HepG2 (cell line): ENCODE measurements at regions not wholly inside any gene's neighbourhood (a gene's known extent, or its start where the extent isn't known, plus 50 kb on each side); places are given as distances from the start of the nearest gene placed in this dataset.
"Not testable (repeated sequence)": the region's sequence is repeated elsewhere in the genome, so short reads cannot be mapped to it uniquely, and the experiment has no call there.

ENCODE experiments used
- ATAC-seq: fragments of 200-7000 bp; cut with Tn5 transposase; 3 replicates; pipeline ENCODE4 v1.9.1; 2020; ENCODE audit warnings: mild to moderate bottlenecking, moderate library complexity
- BruUV-seq: library from RNA; stranded (reverse); fragments of 400-500 nt; replicated peaks from 2 replicates; lab custom pipeline; 2021; lab: Mats Ljungman, UMichigan
- CTCF ChIA-PET: fragments of 300-600 bp; formaldehyde crosslinking; extraction: SDS; loops from one replicate; lab custom pipeline; 2021; ENCODE audit warnings: low total read pairs, inconsistent platforms, low intra/inter-chr PET ratio; lab: Yijun Ruan, JAX
- POLR2A ChIA-PET: fragments of 350-600 bp; sonication (Branson Sonifier 250); formaldehyde crosslinking; loops from one replicate; lab custom pipeline; 2020; ENCODE audit warnings: antibody characterized with exemption, inconsistent platforms; lab: Yijun Ruan, JAX
- DNase-seq: peaks from one replicate; pipeline ENCODE4 v3.0.0-alpha.2; 2015; ENCODE audit warnings: low spot score
- FAIRE-seq: peaks from 3 replicates; lab custom pipeline; 2011; peaks lifted over from hg19 to GRCh38; lab: Jason Lieb, UNC
- H2AFZ ChIP-seq: one replicate; pipeline ENCODE4 v1.6.1; 2011; ENCODE audit warnings: low read length, inconsistent platforms
- H3K27ac ChIP-seq: fragments of 300-600 bp; 3 replicates; pipeline ENCODE4 v1.8.0; 2011; ENCODE audit warnings: mixed run types, mild to moderate bottlenecking, mixed read lengths, low read length, inconsistent platforms; ENCODE audit not compliant: insufficient read depth; ENCODE audit errors: extremely low read length
- H3K27me3 ChIP-seq, 2 experiments: fragments of 200-600 bp in 1 of 2; 2 replicates in 1 of 2; 3 replicates in 1 of 2; pipeline versions ENCODE4 v1.6.0 to v1.8.0; 2011; ENCODE audit warnings: low read length in 2 of 2, mild to moderate bottlenecking in 2 of 2, moderate library complexity in 2 of 2, inconsistent platforms in 1 of 2; ENCODE audit not compliant: insufficient read depth in 2 of 2, control insufficient read depth in 1 of 2
- H3K36me3 ChIP-seq, 2 experiments: fragments of 200-600 bp in 1 of 2; replicated peaks in 1 of 2; 2 replicates in 1 of 2; 3 replicates in 1 of 2; pipeline versions ENCODE4 v1.5.1 to v1.8.0; 2011; ENCODE audit warnings: low read length in 2 of 2, inconsistent platforms in 1 of 2; ENCODE audit not compliant: insufficient read depth in 2 of 2, control insufficient read depth in 1 of 2
- H3K4me1 ChIP-seq: 2 replicates; pipeline ENCODE4 v1.5.1; 2012; ENCODE audit warnings: low read length, inconsistent platforms; ENCODE audit not compliant: insufficient read depth
- H3K4me2 ChIP-seq: 2 replicates; pipeline ENCODE4 v1.6.0; 2011; ENCODE audit warnings: low read depth, low read length, inconsistent platforms
- H3K4me3 ChIP-seq, 3 experiments: fragments of 200-600 bp in 1 of 3; sonication (generic), shearing (Covaris generic) in 1 of 3; replicated peaks in 1 of 3; 2 replicates each; pipeline ENCODE4 v1.5.1; 2011 to 2016; ENCODE audit warnings: low read length in 3 of 3, inconsistent platforms in 2 of 3, low read depth in 2 of 3, mild to moderate bottlenecking in 2 of 3, control low read depth in 1 of 3, mixed read lengths in 1 of 3; ENCODE audit not compliant: insufficient read depth in 1 of 3
- H3K79me2 ChIP-seq: one replicate; pipeline ENCODE4 v1.6.1; 2011; ENCODE audit warnings: low read length, inconsistent platforms; ENCODE audit not compliant: insufficient read depth
- H3K9ac ChIP-seq: 2 replicates; pipeline ENCODE4 v1.6.0; 2011; ENCODE audit warnings: mild to moderate bottlenecking, low read depth, low read length, inconsistent platforms; ENCODE audit not compliant: insufficient read depth
- H3K9me3 ChIP-seq: 2 replicates; pipeline ENCODE4 v1.5.1; 2012; ENCODE audit warnings: mild to moderate bottlenecking, low read length
- H4K20me1 ChIP-seq: 2 replicates; pipeline ENCODE4 v1.6.0; 2011; ENCODE audit warnings: inconsistent platforms, mild to moderate bottlenecking, low read length, moderate library complexity; ENCODE audit not compliant: insufficient read depth
- GATAD1 ChIP-seq: IDR thresholded peaks from 2 replicates; pipeline ENCODE4 v1.6.1; 2016; ENCODE audit warnings: missing genetic modification reagents, missing compliant biosample characterization
- HNF4G ChIP-seq, 2 experiments: sonication (generic) in 1 of 2; formaldehyde crosslinking in 1 of 2; IDR thresholded peaks; 2 replicates each; pipeline versions ENCODE4 v1.4.0 to v1.6.1; 2011 to 2020; ENCODE audit warnings: borderline replicate concordance in 2 of 2, low read depth in 2 of 2, mild to moderate bottlenecking in 2 of 2, low read length in 1 of 2, missing genetic modification reagents in 1 of 2, moderate library complexity in 1 of 2
- POLR2G ChIP-seq: fragments of 200-400 bp; formaldehyde crosslinking; IDR thresholded peaks from 2 replicates; pipeline ENCODE4 v1.6.1; 2018; ENCODE audit warnings: mild to moderate bottlenecking, low read depth, low read length, moderate library complexity
- SMARCE1 ChIP-seq: fragments of 450-650 bp; IDR thresholded peaks from 2 replicates; pipeline ENCODE4 v1.6.1; 2017; ENCODE audit warnings: borderline replicate concordance
- SSRP1 ChIP-seq: IDR thresholded peaks from 2 replicates; pipeline ENCODE4 v1.6.1; 2016; ENCODE audit warnings: control low read depth
- ZNF121 ChIP-seq: sonication (generic); formaldehyde crosslinking; IDR thresholded peaks from 2 replicates; pipeline ENCODE4 v1.5.0; 2020; ENCODE audit warnings: mild to moderate bottlenecking, missing genetic modification reagents
- WGBS: methylation state at CpG from one replicate; pipeline ENCODE4 v1.1.6; 2017; ENCODE audit warnings: low lambda C conversion rate; 5-methylcytosine and 5-hydroxymethylcytosine counted together
- in situ Hi-C: cut with HindIII; loops from 2 replicates; pipeline ENCODE4 v1.10.0; 2017; ENCODE audit warnings: low pct_unique_long_range_greater_than_20kb; ENCODE audit not compliant: extremely low pct_ligation_motif_present
- intact Hi-C: fragments of 100-400 bp; cut with micrococcal nuclease; formaldehyde crosslinking; loops from one replicate; pipeline ENCODE4 v1.10.0; 2022; ENCODE audit not compliant: unreplicated experiment
- TF ChIP-seq, protein P1 (sequence below): sonication (generic); formaldehyde crosslinking; IDR thresholded peaks from 2 replicates; pipeline ENCODE4 v1.5.0; 2020; ENCODE audit warnings: mild to moderate bottlenecking, missing genetic modification reagents
- TF ChIP-seq, protein P2 (sequence below): sonication (generic); formaldehyde crosslinking; IDR thresholded peaks from 2 replicates; pipeline ENCODE4 v1.8.0; 2022; ENCODE audit warnings: mild to moderate bottlenecking, missing genetic modification reagents; ENCODE audit not compliant: insufficient replicate concordance
- TF ChIP-seq, protein P3 (sequence below), 2 experiments: sonication (generic) in 1 of 2; formaldehyde crosslinking in 1 of 2; IDR thresholded peaks; 2 replicates each; pipeline versions ENCODE4 v1.4.0 to v1.6.1; 2016 to 2020; ENCODE audit warnings: borderline replicate concordance in 1 of 2, low read depth in 1 of 2, mild to moderate bottlenecking in 1 of 2, missing genetic modification reagents in 1 of 2

DNA sequence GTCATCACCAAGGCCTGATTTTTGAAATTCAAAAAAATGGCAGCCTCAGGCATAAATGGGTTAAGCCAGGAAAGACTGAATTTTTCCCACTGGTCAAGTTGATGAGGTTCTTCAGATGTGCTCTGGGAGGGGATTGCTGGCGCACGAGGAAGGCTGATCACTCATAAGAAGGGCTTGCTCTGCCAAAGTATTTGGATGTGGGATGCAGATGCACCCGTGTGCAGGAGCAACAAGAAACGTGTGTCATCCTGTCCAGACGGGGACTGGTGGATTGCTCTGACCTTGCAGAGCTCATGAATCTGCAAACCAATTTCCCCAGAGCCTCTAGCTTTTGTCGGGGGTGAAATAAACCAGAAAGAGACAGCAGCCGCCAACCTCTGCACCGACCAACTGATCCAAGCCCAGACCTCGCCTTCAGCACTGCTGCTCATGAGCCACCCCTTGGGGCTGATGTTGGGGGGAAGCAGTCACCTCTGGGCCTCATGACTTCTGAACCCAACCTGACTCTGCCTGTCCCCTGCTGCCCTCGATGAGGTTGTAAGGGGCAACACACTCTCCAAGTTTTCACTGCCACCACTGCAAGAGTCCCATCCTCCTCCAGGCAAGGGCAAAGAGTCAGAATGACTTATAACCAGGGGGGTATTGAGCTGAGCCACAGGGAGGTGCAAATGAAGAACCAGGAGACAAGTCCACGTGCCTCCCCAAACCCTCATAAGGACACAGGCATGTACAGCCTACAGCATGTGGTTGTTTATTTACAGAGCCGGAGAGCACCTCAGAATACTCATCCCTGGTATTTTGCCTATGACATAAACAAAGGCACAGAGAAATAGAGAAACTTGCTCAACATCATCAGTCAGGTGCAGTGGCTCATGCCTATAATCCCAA is 452.0 kb downstream of the SOX9 start (continued):
- TF ChIP-seq POLR2G (no peak), GATAD1 (CRISPR knock-in tag) (no peak), HNF4G (IDR thresholded peaks at IDR 0.05; ENCODE audit: borderline replicate concordance, low read depth, low read length) (no peak), HNF4G (CRISPR knock-in tag; IDR thresholded peaks at IDR 0.05; ENCODE audit: borderline replicate concordance, low read depth) (no peak), SMARCE1 (no peak), SSRP1 (CRISPR knock-in tag) (no peak; the same call in 1 of the 2 replicates)
- TF ChIP-seq, protein P1, sequence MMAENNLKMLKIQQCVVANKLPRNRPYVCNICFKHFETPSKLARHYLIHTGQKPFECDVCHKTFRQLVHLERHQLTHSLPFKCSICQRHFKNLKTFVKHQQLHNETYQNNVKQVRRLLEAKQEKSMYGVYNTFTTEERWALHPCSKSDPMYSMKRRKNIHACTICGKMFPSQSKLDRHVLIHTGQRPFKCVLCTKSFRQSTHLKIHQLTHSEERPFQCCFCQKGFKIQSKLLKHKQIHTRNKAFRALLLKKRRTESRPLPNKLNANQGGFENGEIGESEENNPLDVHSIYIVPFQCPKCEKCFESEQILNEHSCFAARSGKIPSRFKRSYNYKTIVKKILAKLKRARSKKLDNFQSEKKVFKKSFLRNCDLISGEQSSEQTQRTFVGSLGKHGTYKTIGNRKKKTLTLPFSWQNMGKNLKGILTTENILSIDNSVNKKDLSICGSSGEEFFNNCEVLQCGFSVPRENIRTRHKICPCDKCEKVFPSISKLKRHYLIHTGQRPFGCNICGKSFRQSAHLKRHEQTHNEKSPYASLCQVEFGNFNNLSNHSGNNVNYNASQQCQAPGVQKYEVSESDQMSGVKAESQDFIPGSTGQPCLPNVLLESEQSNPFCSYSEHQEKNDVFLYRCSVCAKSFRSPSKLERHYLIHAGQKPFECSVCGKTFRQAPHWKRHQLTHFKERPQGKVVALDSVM (CRISPR knock-in tag), result no peak
- TF ChIP-seq, protein P2, sequence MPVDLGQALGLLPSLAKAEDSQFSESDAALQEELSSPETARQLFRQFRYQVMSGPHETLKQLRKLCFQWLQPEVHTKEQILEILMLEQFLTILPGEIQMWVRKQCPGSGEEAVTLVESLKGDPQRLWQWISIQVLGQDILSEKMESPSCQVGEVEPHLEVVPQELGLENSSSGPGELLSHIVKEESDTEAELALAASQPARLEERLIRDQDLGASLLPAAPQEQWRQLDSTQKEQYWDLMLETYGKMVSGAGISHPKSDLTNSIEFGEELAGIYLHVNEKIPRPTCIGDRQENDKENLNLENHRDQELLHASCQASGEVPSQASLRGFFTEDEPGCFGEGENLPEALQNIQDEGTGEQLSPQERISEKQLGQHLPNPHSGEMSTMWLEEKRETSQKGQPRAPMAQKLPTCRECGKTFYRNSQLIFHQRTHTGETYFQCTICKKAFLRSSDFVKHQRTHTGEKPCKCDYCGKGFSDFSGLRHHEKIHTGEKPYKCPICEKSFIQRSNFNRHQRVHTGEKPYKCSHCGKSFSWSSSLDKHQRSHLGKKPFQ (CRISPR knock-in tag), result no peak
- TF ChIP-seq, all 625 proteins: peak for 30

DNA sequence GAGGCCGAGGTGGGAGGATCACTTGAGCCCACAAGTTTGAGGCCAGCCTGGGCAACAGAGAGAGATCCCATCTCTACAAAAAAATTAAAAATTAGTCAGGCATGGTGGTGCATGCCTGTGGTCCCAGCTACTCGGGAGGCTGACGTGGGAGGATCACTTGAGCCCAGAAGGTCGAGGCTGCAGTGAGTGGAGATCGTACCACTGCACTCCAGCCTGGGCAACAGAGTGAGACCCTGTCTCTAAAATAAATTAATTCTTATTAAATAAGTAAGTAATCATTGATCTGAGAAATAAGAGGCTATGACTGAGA is 452.6 kb downstream of the SOX9 start:
- intact Hi-C loops (loop anchor here (2.0 to 5.0 kb wide), 2 partner anchors 17 to 59 kb away; no protein-coding TSS in a partner anchor), in situ Hi-C loops (loop anchor here (10.0 to 25.0 kb wide), 2 partner anchors 364 to 621 kb away; partner anchors contain the start of gene COG1)
- H3K36me3 ChIP-seq, ATAC-seq, H3K27me3 ChIP-seq, H3K9me3 ChIP-seq, H2AFZ ChIP-seq, H3K9ac ChIP-seq, CTCF ChIA-PET, FAIRE-seq, DNase-seq, H4K20me1 ChIP-seq, H3K4me3 ChIP-seq, BruUV-seq: not testable (repeated sequence)
- WGBS, result 88% methylated on average over 5 of the region's 5 CpGs
- Histone ChIP-seq H3K79me2 (peaks cover 96% of the 10 kb centered on the region), H3K4me2 (0 out of 2 replicates have a peak overlapping the region, but pooled peaks have one; percentile 59), H3K4me1 (peaks cover 100% of the 10 kb centered on the region), H3K27ac (peak overlapping the region; percentile 74)
- TF ChIP-seq, protein P3, sequence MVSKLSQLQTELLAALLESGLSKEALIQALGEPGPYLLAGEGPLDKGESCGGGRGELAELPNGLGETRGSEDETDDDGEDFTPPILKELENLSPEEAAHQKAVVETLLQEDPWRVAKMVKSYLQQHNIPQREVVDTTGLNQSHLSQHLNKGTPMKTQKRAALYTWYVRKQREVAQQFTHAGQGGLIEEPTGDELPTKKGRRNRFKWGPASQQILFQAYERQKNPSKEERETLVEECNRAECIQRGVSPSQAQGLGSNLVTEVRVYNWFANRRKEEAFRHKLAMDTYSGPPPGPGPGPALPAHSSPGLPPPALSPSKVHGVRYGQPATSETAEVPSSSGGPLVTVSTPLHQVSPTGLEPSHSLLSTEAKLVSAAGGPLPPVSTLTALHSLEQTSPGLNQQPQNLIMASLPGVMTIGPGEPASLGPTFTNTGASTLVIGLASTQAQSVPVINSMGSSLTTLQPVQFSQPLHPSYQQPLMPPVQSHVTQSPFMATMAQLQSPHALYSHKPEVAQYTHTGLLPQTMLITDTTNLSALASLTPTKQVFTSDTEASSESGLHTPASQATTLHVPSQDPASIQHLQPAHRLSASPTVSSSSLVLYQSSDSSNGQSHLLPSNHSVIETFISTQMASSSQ (IDR thresholded peaks at IDR 0.05; ENCODE audit: low read depth), result not testable (repeated sequence)
- TF ChIP-seq, protein P3 (CRISPR knock-in tag; IDR thresholded peaks at IDR 0.05; ENCODE audit: borderline replicate concordance), result 0 out of 2 replicates have a peak, but pooled peaks have one; percentile 0
- TF ChIP-seq, protein P1 (CRISPR knock-in tag), result peak; percentile 67
- TF ChIP-seq ZNF121 (CRISPR knock-in tag), result peak; percentile 58; the same call in 1 of the 2 replicates
- POLR2A ChIA-PET, result interaction anchor here (1.4 to 2.2 kb wide), 4 partner anchors 7 to 30 kb away, joined by 4 to 11 read pairs (median 8); no protein-coding TSS in a partner anchor
